ENCODE measurements at regions not wholly inside any gene's neighbourhood (a gene's known extent, or its start where the extent isn't known, plus 50 kb on each side); places are given as distances from the start of the nearest gene placed in this dataset.

DNA sequence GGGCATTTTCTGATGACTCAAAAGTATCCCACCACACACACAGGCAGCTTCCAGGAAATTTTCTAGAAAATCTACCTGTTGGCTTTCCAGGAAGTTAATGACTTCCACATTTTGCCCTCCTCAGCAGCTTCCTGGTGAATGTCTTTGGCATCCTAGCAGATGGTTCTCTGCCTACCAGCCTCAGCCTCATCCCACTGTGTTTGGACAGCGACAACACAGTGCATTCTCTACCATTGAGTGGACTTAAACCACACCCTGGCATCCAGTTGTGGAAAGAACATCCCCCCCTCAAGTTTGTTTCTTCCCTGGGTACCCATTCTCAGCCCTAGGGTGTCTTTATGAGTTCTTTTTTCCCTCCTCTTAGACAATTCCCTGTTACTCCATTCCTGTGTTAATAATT is 50.8 kb upstream of the GADL1 start:
- DNase-seq: no peak

DNA sequence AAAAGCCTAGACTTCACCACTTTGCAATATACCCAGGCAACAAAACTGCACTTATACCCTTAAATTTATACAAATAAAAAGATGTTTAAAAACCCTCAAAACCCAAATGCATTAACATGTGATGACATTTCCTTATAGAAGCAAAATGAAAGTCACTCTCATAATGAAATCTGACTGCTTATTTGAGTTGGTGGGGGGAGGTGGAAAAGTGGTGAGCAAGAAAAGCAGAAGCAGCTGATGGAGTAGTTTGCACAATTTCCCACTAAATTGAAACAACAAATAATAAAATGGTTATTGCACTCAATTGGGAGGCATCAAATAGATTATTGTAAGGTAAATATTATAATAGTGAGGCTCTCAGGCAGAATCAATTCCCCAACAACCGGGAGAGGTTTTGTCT is 54.0 kb upstream of the GADL1 start:
- DNase-seq: no peak

DNA sequence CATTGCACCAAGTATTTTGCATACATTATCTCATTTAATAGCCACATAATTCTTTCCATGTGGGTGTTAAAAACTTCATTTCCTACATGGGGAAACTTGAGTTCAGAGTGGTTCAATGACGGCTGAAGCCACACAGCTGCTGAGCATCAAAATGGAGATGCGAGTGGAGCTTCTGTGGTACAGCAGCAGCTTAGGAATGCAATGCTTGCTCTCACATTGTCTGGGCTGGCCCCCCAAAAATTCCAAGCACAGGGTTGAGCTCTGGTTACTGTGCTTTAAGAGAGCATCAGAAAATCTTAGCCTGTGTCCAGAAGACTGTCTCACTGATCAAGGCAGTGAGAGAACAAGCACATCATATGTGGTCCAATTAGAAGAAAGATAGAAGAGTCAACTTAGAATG is 57.4 kb upstream of the GADL1 start:
- DNase-seq: no peak

- no peak for DNase-seq
These were observed 58.3 kb upstream of the GADL1 start for GRCh38 chr3:30952786-30953185.

GRCh38 chr3:30954426-30954825 is 60.0 kb upstream of the GADL1 start:
- DNase-seq: no peak

- no peak for DNase-seq
These were observed 67.6 kb upstream of the GADL1 start for GRCh38 chr3:30962084-30962483.

DNA sequence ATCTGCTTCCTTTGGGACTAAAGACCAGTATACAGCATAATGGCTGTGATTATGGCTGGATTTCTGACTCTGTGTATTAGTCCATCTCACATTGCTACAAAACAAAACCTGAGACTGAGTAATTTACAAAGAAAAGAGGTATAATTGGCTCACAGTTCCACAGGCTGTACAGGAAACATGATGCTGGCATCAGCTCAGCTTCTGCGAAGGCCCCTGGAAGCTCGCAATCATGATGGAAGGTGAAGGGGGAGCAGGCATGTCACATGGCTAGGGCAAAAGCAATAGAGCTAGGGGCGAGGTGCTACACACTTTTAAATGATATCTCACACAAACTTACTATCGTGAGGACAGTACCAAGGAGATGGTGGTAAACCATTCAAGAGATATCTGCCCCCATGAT is 68.0 kb upstream of the GADL1 start:
- DNase-seq: no peak

DNA sequence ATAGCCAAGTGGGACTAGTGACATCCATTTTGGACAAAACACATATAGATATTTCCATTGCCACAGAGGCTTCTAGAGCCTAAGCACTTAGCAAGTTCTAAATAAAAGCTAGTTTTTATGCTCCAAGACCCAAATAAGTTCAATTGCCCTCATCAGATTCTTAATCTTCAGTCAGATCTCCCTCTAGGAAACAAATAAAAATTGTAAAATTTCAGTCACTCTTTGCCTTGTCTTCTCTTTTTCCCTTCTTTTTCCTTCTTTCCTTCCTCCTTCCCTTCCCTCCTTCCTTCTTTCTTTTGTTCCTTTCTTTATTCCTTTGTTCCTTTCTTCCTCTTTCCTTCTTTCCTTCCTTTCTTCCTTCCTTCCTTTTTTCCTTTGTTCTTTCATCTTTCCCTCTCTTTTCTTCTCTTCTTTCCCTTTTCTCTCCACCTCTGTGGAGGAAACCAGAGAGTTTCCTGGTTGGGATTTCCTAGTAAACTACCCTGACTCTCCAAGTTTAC is 68.8 kb upstream of the GADL1 start:
- no peak for DNase-seq

GRCh38 chr3:30964612-30965011 is 70.2 kb upstream of the GADL1 start:
- DNase-seq: no peak

DNA sequence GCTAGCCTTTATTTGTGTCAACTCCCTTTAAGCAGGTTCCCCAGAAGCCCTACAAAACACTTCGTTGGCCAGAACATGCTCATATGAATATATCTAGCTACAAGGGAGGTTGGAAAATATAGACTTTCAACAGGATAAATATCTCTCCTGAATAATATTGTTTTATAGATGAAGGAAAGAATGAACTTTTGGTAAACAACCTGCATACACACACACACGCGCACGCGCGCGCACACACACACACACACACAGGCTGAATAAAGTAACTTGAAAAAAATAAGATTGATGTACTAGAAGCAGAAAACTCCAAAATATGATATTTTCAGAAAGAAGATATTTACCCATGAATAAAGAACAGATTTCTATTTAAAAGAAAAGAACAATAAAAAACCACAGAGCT is 72.4 kb upstream of the GADL1 start:
- DNase-seq: no peak

DNA sequence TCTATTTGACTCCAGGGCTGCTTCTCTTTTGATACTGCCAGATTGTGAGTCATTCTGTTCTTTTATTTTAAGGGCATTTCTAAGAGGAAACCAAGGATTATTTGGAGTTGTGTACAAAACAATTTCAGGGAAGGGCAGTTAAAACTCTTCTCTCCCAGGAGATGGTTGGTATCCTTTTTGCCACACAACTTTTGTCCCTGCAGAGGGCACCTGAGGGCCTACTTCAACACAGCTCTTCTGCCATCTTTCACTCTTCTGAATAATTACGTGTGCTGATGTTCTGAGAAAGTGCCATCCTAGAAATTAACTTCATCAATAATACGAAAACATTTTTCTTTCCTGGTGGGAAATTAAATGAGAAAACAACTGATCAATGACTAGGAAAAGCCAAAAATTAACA is 75.7 kb upstream of the GADL1 start:
- no peak for DNase-seq

DNA sequence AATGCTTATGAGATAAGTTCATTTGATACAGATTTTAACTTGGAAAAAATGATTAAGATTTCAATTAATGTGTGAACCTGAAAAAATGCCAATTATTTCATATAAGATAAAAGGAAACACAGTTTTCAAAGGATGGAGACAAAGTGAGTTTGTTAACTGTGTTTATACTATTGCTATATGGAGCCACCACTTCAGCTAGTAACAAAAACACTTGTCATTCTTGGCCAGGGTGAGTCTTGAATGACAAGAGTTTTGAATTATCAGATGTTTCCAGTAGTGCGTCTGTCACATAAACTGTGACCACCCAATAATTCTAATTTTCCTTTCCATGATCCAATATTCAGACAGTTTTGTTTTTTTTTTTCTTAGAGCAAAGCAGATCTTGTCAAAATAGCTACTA is 78.0 kb upstream of the GADL1 start:
- no peak for DNase-seq

GRCh38 chr3:30974071-30974470 is 79.6 kb upstream of the GADL1 start:
- DNase-seq: no peak

- no peak for DNase-seq
These were observed 83.1 kb upstream of the GADL1 start for GRCh38 chr3:30977592-30977991.

DNA sequence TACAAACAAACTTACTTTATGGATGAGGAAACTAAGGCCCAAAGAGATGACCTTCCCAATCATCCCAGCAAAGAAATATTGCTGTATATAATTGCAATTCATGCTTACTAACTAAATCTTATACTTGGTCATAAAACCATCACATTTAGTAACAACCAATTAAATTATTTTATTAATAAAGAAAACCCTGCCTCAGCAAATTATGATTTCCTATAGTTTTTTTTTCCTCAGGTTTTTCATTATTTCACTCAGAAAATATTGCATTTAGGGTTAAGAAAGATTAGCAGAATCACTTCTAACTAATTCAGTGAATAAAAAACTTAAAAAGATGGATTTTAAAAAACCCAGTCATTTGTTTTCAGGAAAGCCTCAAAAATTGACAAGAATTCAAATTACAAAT is 86.5 kb upstream of the GADL1 start:
- no peak for DNase-seq

DNA sequence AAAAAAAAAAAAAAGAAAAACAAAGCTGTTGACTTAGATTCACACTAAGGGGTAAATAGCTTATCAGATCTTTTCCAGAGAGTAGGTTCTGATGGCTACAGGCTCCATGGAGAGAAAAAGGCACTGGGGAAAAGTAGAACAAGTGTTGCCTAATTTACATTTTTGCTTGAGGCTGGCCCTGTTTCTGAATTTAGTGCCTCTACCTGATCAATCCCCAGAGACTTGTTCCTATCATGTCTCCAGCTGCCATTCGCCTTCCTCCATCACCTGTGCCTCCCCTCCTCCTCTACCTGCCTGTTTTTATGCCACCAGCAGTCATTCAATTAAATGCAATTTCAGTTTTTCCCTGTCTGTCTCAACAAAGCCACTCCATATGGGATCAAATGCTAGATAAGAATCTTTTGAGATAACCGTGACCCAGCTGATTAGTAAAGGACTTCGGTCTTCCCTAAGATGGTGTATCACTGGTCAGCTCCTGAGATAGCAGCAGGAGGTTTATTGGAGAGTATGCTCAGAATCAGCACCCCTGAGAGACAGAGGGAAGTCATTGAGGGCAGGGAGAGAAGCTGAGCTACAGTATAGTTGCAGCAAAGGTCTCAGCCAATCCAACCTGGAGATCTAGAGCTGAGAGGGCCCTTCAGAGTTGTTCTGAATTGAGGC is 88.1 kb upstream of the GADL1 start:
- no peak for DNase-seq

DNA sequence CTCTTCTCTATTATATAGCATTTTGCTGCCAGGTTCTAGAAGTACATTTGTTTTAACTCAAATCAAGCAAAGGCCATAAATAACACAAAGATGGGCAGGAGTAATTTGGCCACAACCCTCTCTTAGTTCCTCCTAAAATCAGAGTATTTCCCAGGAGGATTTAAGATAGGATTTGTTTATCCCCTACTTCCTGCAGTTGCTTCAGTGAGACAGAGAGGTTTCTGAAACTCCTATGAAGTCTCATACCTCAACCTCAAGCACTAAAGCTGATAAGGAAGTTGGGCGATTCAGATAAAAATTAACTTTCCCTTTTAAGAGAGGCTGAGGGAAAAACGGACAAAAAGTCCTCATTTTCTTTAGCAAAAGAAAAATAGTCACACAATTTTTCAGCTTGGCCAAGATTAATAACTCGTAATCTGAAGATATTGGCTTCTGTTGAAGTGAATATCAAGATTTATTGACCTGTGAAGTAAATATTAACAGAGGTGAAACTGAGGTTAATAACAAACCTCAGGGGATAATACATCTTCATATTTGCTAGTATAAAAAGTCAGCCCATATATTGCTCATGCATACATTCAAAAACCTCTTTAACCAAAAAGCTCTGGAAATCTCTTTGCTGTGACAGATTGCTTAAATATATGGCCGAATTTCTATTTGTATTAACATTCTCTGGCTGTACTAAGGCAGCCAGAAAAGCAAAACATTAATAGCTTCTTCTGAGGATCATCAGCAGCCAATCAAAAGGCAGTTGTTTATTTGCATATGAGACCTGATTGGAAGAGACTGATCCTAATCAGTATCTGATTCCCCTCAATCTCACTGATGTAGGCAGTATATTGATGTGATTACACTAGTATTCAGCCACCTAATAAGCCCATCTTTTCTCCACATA is 90.6 kb upstream of the GADL1 start:
- no peak for DNase-seq

- DNase-seq: no peak
These were observed 92.1 kb upstream of the GADL1 start for GRCh38 chr3:30986551-30986950.

DNA sequence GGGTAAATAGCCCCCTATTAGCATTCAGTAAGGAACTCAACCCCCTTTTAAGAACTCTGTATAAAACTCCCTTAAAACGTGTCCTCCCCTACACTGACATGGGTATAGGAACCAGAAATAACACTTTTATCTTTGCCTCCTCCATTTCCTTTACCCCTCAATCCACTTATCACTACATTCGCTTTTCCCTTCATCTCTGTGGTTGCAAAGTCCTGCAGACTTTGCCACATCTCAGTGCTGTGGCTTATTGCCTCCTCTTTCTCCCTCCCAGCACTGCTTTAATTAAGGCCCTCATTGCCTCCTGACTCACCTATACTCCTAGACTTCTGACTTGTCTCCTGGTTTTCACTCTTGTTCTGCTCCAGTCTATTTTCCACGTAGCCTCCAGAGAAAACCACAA is 94.3 kb upstream of the GADL1 start:
- DNase-seq: no peak

DNA sequence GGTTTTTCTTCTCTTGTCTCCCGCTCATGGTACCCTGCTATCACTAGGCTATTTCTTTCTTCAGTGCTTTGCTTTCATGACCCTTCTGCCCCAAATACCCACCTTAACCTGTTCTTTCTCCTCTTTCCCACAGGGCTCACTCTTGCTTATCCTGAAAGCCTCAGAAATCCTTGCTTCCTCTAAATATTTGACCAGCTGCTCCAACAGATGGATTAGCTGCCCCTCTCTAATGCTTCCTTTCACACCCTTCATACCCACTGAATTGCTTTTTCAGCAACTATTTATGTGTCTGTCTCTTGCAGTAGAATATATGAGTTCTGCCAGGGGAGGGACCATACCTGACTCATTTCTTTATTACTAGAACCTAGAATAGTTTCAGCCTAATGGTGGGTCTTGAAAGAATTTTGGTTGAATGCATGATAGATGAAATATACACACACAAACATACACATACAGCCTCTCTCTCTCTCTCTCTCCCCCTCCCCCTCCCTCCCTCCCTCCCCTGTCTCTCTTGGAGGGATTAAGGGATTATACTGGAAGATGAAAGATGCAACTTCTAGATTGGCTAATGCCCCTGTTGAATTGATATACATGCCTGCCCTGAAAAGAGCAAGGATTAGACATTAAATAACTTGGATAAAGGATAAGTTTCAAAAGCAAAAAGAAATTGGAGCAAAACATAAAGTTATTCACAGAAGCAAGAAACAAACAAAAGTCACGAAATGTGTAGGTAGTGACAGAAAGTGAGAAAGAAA is 95.0 kb upstream of the GADL1 start:
- DNase-seq: no peak

GRCh38 chr3:30996467-30996866 is 102.0 kb upstream of the GADL1 start:
- no peak for DNase-seq

- no peak for DNase-seq
These were observed 108.3 kb upstream of the GADL1 start for GRCh38 chr3:31002730-31003129.

DNA sequence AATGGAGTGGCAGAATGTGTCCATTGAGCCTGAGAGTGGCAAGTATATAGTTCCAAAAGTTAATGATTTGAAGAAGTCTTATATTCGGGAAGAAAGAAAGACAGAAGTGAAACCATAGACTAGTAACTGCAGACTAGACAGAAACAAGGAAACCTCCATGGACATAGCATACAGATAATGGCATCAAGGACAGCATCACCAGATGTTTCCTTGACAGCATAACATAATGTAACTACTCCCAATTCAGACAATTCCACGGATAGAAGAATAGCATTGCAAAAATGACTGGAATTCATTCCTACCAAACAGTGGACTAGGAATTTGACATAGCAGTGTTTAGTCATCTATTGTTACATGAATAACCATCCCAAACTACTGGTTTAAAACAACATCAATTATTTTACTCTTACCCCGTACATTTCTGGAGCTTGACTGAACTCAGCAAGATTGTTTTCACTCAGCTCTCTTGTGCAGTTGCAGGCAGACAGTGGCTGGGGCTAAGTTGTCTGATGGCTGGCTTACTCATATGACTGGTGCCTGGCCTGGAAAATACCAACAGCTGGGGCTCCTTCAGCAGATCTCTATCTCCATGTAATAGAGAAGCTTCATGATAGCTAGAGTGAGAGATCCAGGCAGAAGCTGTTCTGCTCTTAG is 109.7 kb upstream of the GADL1 start:
- DNase-seq: no peak

Measured in NCI-H510A treated with DMSO at 0.1 percent for 48 hours (cell line).